ENCODE measurements at regions not wholly inside any gene's neighbourhood (a gene's known extent, or its start where the extent isn't known, plus 50 kb on each side); places are given as distances from the start of the nearest gene placed in this dataset.
A peak's percentile ranks its signal among the peaks of the same experiment; 100 is the strongest.

DNA sequence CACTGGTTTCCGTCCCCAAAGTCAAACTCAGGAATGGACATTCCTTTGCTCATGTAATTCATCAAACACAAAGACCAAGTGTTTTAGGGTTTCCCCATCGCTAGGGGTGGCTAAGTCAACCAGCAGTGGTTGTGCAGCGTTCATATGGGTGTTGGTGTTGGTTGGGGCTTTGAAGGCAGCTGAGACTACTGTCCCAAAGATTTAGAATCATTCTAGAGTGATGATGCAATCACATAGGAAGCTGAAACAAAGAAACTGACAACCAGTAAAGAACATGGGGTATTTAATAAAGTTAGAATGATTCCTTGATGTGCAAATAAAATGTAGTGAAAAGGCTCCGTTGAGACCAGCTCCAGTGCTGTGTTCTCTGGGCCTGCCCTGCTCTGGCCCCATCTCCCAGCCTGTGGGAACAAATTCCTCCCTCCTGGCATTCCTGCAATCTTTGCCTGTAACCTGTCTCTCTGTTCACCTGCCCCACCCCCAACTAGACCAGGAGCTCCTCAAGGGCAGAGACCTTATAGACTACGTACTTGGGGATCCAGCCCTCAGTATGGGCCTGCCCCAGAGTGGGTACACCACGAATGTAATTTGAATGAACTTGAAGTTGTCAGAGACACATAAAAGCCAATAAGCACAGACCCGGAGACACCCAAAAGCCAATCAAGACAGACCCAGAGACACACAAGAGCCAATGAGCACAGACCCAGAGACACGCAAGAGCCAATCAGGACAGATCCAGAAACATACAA is 191.7 kb upstream of the TWIST2 start:
- no peak for DNase-seq

GRCh38 chr2:238657132-238658053 is 190.5 kb upstream of the TWIST2 start:
- no peak for DNase-seq

GRCh38 chr2:238658054-238658407 is 189.9 kb upstream of the TWIST2 start:
- no peak for DNase-seq

- no peak for DNase-seq
These were observed 189.1 kb upstream of the TWIST2 start for GRCh38 chr2:238658820-238659219.

GRCh38 chr2:238659231-238659630 is 188.7 kb upstream of the TWIST2 start:
- no peak for DNase-seq

DNA sequence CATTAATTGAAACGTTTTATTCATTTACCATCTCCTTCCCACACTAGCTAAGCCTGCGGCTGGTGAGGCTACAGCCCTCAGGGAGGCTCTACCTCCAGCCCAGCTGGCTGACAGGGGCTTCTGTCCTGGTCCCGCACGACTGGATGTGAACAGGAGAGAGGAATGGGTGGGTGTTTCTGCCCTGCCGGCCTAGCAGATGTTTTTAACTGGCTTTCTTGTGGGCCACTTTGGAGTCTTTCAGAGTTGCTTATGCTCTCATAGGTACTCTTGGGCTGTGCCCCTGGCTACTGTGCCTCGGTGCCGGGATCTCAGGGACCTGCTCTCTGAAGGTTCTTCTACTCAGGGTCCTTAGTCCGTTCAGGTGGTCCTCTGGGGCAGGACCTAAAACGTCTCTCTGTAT is 184.3 kb upstream of the TWIST2 start:
- no peak for DNase-seq

- no peak for DNase-seq
These were observed 182.0 kb upstream of the TWIST2 start for GRCh38 chr2:238665919-238666318.

DNA sequence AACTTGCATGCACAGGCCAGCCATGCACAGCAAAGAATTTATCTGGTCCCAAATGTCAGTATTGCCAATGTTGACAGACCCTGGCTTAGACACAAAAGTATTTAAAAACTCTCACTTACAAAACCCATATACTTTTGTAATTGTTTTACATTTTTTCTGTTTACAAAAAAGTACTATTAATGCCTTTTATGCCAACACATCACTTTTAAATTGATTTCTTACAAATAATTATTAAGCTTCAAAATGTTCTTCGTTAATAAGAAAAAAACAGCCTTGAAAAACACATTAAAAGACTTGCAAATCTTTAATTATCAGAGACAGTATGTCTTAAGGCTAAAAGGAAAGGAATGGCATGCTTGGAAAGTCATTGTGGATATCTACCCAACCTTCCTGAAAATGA is 181.3 kb upstream of the TWIST2 start:
- DNase-seq = no peak

GRCh38 chr2:238667008-238667407 is 180.9 kb upstream of the TWIST2 start:
- peak; percentile 49 for DNase-seq

- no peak for DNase-seq
These were observed 180.2 kb upstream of the TWIST2 start for GRCh38 chr2:238667639-238668038.

GRCh38 chr2:238668426-238668825 is 179.5 kb upstream of the TWIST2 start:
- DNase-seq = no peak

GRCh38 chr2:238669046-238669445 is 178.8 kb upstream of the TWIST2 start:
- no peak for DNase-seq

GRCh38 chr2:238669581-238670080 is 178.3 kb upstream of the TWIST2 start:
- DNase-seq = no peak

- DNase-seq = no peak
These were observed 177.7 kb upstream of the TWIST2 start for GRCh38 chr2:238670111-238670585.

DNA sequence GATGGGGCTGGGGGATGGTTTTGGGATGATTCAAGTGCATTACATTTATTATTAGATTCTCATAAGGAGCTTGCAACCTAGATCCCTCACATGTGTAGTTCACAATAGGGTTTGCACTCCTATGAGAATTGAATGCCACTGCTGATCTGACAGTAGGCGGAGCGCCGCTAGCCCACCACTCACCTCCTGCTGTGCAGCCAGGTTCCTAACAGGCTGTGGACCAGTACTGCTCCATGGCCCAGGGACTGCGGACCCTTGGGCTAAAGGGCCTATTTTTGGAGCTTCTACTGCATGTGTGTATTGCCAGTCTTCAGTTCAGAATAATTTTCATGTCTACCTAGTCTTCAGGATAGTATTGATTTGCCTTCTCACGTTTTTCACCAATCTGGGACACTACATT is 165.3 kb upstream of the TWIST2 start:
- no peak for DNase-seq

DNA sequence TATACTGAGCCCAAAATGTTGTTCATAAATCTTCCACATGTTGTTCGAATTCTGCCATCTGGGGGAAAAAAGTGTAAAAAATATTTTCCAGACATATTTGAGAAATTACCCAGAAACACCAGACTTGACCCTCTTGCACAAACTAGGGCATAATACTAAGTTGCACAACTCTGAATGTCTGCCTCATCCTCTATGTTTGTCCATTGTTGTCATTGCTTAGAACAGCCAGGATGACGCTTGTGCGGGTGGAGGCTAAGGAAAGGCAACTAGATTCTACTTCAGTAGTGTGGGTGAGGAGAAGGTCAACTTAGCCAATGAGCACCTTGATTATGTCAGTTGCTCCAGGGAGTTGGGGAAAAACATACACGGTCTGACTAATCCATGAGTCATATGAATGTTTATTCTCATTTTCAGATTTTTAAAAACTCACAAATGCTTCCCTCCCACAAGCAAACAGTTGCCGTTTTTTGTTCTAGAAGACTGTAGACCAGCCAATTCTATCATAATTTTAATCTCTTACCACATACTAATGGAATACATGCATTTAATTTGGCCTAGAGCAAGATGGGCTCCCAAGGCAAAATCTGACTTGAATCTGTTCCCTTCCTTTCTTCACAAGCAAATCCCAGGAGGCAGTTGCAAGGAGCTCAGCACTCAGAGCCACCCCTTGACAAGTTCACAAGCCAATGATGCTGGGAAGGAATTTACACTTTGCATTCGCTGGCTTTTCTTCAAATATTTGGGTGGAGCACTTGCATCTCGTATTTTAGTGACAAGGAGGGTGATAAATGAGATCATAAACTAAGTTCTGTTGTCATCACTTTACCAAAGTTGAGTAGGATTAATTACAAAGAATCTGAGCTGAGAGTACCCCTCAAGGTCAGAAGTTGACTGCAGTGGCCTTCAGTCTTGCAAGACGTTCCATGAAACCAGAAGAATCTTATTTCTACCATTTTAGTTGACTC is 163.2 kb upstream of the TWIST2 start:
- peak; percentile 83 for DNase-seq

GRCh38 chr2:238685327-238685709 is 162.6 kb upstream of the TWIST2 start:
- DNase-seq = no peak

- DNase-seq = no peak
These were observed 162.2 kb upstream of the TWIST2 start for GRCh38 chr2:238685713-238686112.

- no peak for DNase-seq
These were observed 161.7 kb upstream of the TWIST2 start for GRCh38 chr2:238686223-238686622.

DNA sequence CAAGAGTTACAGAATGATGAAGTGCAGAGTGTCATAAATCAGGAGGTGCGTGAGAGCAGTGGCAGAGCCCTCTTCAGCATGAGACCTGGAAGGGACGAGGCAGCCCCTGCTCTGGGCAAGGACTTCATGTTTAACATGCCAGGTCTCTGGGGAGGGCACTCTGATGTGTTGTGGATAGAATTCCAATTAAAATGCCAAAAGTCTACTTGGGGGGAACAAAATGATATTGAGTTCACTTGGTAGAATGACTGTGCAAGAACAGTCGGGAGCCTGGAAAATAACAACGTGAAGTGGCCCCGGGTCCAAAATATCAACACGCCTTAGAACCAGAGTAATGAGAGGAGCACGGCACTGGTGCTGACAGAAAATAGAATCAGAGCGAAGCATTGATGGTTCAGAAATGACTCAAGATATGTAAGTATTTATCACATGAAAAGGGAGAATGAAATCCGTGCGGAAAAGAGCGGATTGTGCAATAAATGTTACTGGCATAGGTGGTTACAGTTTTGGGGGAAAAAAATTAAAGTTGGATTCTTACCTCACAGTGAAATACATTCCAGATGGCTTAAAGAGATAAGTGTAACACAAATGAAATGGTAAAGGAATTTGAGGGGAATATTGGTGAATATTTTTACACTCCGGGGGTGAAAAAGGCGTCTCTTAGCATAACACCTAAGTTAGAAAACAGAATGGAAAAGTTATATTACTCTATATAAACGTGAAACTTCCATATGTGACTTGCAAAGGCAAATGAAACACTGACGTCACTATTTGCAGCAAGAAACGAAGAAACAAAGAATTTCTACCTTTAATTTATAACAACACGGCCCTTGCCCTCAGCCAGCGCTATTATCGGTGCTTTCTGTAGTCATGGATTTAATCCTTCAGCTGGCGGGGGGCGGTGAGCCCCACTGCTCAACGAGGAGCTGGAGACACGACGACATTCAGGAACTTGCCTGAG is 159.4 kb upstream of the TWIST2 start:
- peak; percentile 35 for DNase-seq

DNA sequence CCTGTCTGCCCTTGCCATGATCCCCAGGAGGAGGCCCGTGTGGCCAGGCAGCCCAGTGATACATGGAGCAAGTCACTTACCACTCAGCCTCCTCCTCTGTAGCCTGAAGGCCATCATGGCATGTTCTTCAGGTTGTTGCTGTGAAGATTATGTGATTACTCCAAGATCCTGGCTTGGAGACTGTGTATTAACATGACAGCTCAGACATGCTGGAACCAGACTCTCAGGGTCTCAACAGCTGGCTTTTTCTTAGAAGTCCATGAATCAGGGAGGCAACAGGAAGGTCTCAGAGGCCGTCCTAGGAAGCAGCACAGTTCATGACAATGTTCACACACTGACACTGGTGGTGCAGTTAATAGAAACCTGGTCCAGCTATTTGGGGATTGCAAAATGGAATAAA is 158.6 kb upstream of the TWIST2 start:
- DNase-seq = no peak

All from fibroblast of skin of scalp (primary cell).